Hepatocyte (in vitro differentiated cells): ENCODE measurements at regions not wholly inside any gene's neighbourhood (a gene's known extent, or its start where the extent isn't known, plus 50 kb on each side); places are given as distances from the start of the nearest gene placed in this dataset.

Experiments
- DNase-seq: peaks from one replicate; pipeline ENCODE4 v3.0.0-alpha.2; 2016; ENCODE audit warnings: low spot score
- H2AFZ ChIP-seq: fragments of 200-600 bp; sonication (generic); 2 replicates; pipeline ENCODE4 v1.6.0; 2016; ENCODE audit warnings: antibody characterized with exemption, mild to moderate bottlenecking
- H3K27ac ChIP-seq: fragments of 200-600 bp; sonication (generic); 2 replicates; pipeline ENCODE4 v1.5.1; 2016; ENCODE audit warnings: mild to moderate bottlenecking
- H3K27me3 ChIP-seq: fragments of 200-600 bp; sonication (generic); 2 replicates; pipeline ENCODE4 v1.6.1; 2016
- H3K36me3 ChIP-seq: fragments of 200-600 bp; sonication (generic); replicated peaks from 2 replicates; pipeline ENCODE4 v1.5.1; 2016; ENCODE audit warnings: low read depth; ENCODE audit not compliant: insufficient read depth
- H3K4me1 ChIP-seq: fragments of 200-600 bp; sonication (generic); 2 replicates; pipeline ENCODE4 v1.5.1; 2016; ENCODE audit warnings: mild to moderate bottlenecking, moderate library complexity; ENCODE audit not compliant: insufficient read depth
- H3K4me2 ChIP-seq: fragments of 200-600 bp; sonication (generic); 2 replicates; pipeline ENCODE4 v1.6.0; 2016
- H3K4me3 ChIP-seq: fragments of 200-600 bp; sonication (generic); 2 replicates; pipeline ENCODE4 v1.5.1; 2016; ENCODE audit warnings: mild to moderate bottlenecking
- H3K79me2 ChIP-seq: fragments of 200-600 bp; sonication (generic); 2 replicates; pipeline ENCODE4 v1.6.0; 2017; ENCODE audit warnings: mild to moderate bottlenecking
- H3K9me2 ChIP-seq: fragments of 200-600 bp; sonication (generic); replicated peaks from 2 replicates; pipeline ENCODE4 v1.6.0; 2017; ENCODE audit warnings: mild to moderate bottlenecking; ENCODE audit not compliant: insufficient read depth
- H3K9me3 ChIP-seq: fragments of 200-600 bp; sonication (generic); 2 replicates; pipeline ENCODE4 v1.5.1; 2016; ENCODE audit warnings: low read depth, mild to moderate bottlenecking
- H4K20me1 ChIP-seq: fragments of 200-600 bp; sonication (generic); 2 replicates; pipeline ENCODE4 v1.6.0; 2016; ENCODE audit warnings: mild to moderate bottlenecking; ENCODE audit not compliant: insufficient read depth, poor library complexity, severe bottlenecking
- EZH2 ChIP-seq: fragments of 200-600 bp; sonication (generic); IDR thresholded peaks from 2 replicates; pipeline ENCODE4 v1.6.1; 2016; ENCODE audit warnings: antibody characterized with exemption, mild to moderate bottlenecking, borderline replicate concordance
- EZH2phosphoT487 ChIP-seq: fragments of 200-600 bp; sonication (generic); IDR thresholded peaks from one replicate; pipeline ENCODE4 v1.6.1; 2018; ENCODE audit warnings: antibody characterized with exemption, mild to moderate bottlenecking, low read depth, moderate library complexity; ENCODE audit not compliant: unreplicated experiment, severe bottlenecking
- WGBS: methylation state at CpG from one replicate; pipeline ENCODE4 v1.1.6; 2016; ENCODE audit warnings: low lambda C conversion rate; ENCODE audit errors: missing lambda C conversion rate; 5-methylcytosine and 5-hydroxymethylcytosine counted together
- TF ChIP-seq, protein P1 (sequence below): fragments of 200-600 bp; sonication (generic); IDR thresholded peaks from 2 replicates; pipeline ENCODE4 v1.5.1; 2016; ENCODE audit warnings: antibody characterized with exemption, mild to moderate bottlenecking; ENCODE audit not compliant: poor library complexity

DNA sequence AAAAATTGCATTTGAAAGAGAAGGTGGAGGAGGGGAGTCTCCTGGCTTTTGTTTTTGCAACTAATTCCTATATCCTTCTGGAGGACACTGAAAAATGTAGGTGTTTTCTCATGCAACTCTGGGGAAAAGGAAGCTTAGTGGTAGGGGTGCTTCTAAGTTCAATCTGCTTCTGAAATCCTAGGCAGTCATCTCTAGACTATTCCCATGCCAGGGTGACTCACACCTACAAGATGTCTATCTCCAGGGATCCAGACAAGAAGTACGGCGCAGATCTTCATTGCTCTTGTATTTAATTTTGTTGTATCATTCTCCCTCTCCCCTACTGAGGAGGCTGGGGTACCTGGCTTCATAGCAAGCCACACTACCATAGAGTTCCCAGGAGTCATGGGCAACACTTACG lies 258.8 kb downstream of the PHF14 start:
- no peak for DNase-seq
- H3K4me2 ChIP-seq = no peak overlapping the region
- no peak overlapping the region for H2AFZ ChIP-seq
- no peaks in the 10 kb centered on the region for H3K36me3 ChIP-seq
- no peaks in the 10 kb centered on the region for H3K9me3 ChIP-seq
- H4K20me1 ChIP-seq = no peaks in the 10 kb centered on the region
- H3K4me3 ChIP-seq = no peak overlapping the region
- no peaks in the 10 kb centered on the region for H3K9me2 ChIP-seq
- H3K4me1 ChIP-seq = peaks cover 22% of the 10 kb centered on the region
- H3K79me2 ChIP-seq = no peaks in the 10 kb centered on the region
- 60% methylated on average over 3 of the region's 3 CpGs for WGBS
- no peak for TF ChIP-seq EZH2phosphoT487
- TF ChIP-seq, protein P1, sequence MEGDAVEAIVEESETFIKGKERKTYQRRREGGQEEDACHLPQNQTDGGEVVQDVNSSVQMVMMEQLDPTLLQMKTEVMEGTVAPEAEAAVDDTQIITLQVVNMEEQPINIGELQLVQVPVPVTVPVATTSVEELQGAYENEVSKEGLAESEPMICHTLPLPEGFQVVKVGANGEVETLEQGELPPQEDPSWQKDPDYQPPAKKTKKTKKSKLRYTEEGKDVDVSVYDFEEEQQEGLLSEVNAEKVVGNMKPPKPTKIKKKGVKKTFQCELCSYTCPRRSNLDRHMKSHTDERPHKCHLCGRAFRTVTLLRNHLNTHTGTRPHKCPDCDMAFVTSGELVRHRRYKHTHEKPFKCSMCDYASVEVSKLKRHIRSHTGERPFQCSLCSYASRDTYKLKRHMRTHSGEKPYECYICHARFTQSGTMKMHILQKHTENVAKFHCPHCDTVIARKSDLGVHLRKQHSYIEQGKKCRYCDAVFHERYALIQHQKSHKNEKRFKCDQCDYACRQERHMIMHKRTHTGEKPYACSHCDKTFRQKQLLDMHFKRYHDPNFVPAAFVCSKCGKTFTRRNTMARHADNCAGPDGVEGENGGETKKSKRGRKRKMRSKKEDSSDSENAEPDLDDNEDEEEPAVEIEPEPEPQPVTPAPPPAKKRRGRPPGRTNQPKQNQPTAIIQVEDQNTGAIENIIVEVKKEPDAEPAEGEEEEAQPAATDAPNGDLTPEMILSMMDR = no peak
- no peak for TF ChIP-seq EZH2
- H3K27me3 ChIP-seq = no peaks in the 10 kb centered on the region
- no peak overlapping the region for H3K27ac ChIP-seq

DNA sequence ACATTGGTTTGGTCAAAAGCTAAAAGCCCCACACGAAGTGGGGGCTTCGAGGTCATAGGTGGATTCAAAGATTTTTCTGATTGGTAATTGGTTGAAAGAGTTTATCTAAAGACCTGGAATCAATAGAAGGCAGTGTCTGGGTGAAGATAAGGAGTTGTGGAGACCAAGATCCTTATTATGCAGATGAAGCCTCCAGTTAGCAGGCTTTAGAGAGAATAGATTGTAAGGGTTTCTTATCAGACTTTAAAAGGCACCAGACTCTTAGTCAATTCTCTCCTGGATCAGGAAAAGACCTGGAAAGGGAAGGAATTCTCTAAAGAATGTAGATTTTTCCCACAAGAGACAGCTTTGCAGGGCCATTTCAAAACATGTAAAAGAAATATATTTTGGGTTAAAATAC lies 260.2 kb downstream of the PHF14 start:
- Histone ChIP-seq H3K27me3 (no peaks in the 10 kb centered on the region), H3K4me1 (peaks cover 22% of the 10 kb centered on the region), H3K4me2 (no peak overlapping the region), H3K36me3 (no peaks in the 10 kb centered on the region), H3K27ac (no peak overlapping the region), H3K9me2 (no peaks in the 10 kb centered on the region), H3K9me3 (no peaks in the 10 kb centered on the region), H4K20me1 (no peaks in the 10 kb centered on the region), H3K4me3 (no peak overlapping the region), H2AFZ (no peak overlapping the region), H3K79me2 (no peaks in the 10 kb centered on the region)
- DNase-seq = no peak
- WGBS = 31% methylated on average over 2 of the region's 2 CpGs
- no peak for TF ChIP-seq EZH2
- TF ChIP-seq, protein P1 = no peak
- TF ChIP-seq EZH2phosphoT487 = no peak

DNA sequence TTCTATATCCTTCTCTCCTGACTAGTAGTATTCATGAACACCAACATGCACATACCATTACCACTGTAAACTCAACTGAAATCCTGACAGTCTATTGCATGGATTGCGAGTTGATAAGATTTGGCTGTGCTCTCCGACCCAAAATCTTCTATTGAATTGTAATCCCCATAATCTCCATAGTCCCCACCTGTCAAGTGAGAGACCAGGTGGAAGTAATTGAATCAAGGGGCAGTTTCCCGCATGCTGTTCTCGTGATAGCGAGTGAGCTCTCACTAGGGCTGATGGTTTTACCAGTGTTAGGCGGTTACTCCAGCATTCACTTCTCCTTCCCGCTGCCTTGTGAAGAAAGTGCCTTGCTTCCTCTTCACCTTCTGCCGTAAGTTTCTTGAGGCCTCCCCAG lies 261.8 kb downstream of the PHF14 start:
- Histone ChIP-seq H3K4me2 (no peak overlapping the region), H3K27ac (no peak overlapping the region), H3K27me3 (no peaks in the 10 kb centered on the region), H3K4me1 (peaks cover 22% of the 10 kb centered on the region), H3K4me3 (no peak overlapping the region), H2AFZ (no peak overlapping the region), H3K9me3 (no peaks in the 10 kb centered on the region), H3K36me3 (no peaks in the 10 kb centered on the region), H3K9me2 (no peaks in the 10 kb centered on the region), H3K79me2 (no peaks in the 10 kb centered on the region), H4K20me1 (no peaks in the 10 kb centered on the region)
- WGBS = 93% methylated on average over 8 of the region's 8 CpGs
- DNase-seq = no peak
- TF ChIP-seq, protein P1 = no peak
- TF ChIP-seq EZH2phosphoT487 (no peak), EZH2 (no peak)

GRCh38 chr7:11236680-11237079 lies 263.0 kb downstream of the PHF14 start:
- H3K79me2 ChIP-seq = no peaks in the 10 kb centered on the region
- H3K27ac ChIP-seq = no peak overlapping the region
- H2AFZ ChIP-seq = no peak overlapping the region

More at GRCh38 chr7:11236680-11237079, 263.0 kb downstream of the PHF14 start:
- Histone ChIP-seq H3K9me3 (no peaks in the 10 kb centered on the region), H3K27me3 (no peaks in the 10 kb centered on the region), H3K9me2 (no peaks in the 10 kb centered on the region), H3K4me3 (no peak overlapping the region), H3K4me1 (peaks cover 22% of the 10 kb centered on the region), H4K20me1 (no peaks in the 10 kb centered on the region), H3K4me2 (peak overlapping the region; percentile 58), H3K36me3 (no peaks in the 10 kb centered on the region)
- TF ChIP-seq, protein P1 = no peak
- TF ChIP-seq EZH2phosphoT487 (no peak), EZH2 (no peak)
- no peak for DNase-seq
- WGBS = 43% methylated on average over 3 of the region's 3 CpGs
